NOMO-1 (cell line): ENCODE measurements at regions not wholly inside any gene's neighbourhood (a gene's known extent, or its start where the extent isn't known, plus 50 kb on each side); places are given as distances from the start of the nearest gene placed in this dataset.

Source experiments
- DNase-seq, 2 experiments: peaks; one replicate each; lab custom pipeline; 2025; ENCODE audit not compliant: unreplicated experiment in 2 of 2; lab: John Stamatoyannopoulos, UW

DNA sequence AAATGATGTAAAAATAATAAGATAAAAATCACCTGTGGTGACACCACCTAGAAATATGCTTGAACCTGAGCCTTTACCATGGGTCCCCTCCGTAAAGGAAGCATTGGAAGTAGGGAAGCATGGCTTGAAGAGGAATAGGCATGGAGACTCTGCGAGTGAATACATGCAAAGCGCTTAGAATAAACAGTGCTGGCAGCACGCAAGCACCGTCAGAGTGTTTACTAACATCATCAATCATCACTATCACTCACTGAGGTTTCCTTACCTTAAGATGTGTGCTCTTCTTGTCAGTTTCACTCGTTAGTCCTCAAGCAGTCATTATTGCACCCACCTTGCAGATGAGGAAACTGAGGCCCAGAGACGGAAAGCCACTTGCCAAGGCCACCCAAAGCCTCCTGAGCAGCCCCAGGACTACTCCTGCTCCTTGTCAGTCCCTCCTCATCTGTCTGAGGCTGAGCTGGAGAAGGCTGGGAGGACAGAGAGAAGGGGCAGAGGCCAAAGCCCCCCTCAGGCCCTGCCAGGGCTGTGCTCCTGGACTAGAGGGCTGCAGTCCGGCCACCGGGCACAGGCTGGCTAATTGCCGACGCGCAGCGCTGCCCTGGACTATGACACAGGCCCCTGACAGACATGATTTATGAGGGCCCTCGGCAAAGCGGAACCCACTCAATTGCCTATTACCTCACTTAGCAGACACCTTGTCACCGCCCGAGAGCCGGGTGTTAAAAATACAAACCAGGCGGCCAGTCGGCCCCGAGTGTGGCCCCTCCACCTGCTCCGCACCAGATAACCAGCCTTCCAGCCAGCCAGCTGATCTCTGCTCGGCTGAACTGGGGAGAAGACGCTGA is 168.9 kb downstream of the MN1 start:
- peak; percentile 84 to 85 for DNase-seq

DNA sequence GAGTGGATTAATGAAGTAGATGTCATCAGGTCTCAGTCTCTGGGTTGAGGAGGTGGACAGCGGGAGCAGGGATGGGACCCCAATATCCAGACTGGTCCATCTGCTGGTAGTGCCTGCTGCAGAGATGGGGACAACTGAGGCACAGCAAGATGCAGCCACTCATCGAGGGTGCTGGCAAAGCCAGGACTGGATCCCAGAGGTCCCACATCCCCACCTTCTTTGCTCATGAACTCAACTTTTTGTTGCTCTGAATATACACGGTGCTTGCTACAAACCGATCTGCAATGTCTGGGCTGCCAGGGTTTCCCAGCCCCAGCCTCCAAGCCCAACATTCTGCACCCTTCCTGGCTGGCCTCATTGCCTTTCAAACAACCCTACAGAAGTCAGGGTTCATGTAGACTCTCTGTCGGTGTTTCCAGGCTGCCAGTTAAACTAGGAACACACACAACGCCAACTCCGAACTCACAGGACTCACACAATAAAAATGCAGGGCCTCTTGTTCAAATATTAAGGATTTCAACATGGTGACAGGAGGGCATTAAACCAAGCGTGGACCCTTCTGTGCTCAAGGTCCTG is 168.2 kb downstream of the MN1 start:
- no peak for DNase-seq

GRCh38 chr22:27634043-27634740 is 167.4 kb downstream of the MN1 start:
- DNase-seq: no peak

- DNase-seq: no peak
Measured at GRCh38 chr22:27635435-27635834, 166.1 kb downstream of the MN1 start.

GRCh38 chr22:27635852-27636251 is 165.7 kb downstream of the MN1 start:
- no peak for DNase-seq

DNA sequence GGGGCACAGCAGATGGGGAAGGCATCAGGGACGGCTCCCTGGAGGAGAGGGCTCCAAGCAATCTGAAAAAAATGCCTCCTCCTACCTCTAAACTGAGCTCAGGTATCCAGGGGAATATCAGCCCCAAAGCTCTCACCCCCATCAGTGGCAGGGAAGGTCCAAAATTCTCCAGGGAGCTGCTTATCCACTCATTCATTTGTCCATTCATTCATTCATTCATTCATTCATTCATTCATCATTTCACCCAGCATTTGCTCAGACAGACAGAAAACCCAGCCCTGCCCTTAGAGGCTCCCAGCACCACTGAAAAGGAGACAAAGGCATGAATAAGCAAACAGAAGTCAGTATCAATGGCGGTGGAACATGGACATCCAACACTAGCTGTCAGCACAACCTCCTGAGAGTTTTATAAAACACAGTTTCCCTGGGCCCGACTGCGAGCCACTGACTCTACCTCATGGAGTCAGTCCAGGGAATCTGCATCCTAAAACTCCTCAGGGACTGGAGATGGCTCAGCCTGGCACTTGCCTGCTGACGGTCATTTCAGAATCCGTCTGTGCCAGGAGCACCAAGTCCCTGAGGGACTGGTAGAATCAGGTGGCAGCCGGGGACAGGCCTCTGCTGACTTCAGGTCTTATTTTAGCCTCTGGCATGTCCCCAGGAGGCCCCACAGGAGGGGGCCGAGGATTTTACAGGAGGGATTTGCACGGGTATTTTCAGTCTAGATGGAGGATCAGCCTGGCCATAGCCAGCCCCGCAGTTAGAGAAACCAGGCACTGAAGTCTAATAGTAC is 164.6 kb downstream of the MN1 start:
- no peak for DNase-seq

- no peak for DNase-seq
Measured at GRCh38 chr22:27637604-27638003, 164.0 kb downstream of the MN1 start.

DNA sequence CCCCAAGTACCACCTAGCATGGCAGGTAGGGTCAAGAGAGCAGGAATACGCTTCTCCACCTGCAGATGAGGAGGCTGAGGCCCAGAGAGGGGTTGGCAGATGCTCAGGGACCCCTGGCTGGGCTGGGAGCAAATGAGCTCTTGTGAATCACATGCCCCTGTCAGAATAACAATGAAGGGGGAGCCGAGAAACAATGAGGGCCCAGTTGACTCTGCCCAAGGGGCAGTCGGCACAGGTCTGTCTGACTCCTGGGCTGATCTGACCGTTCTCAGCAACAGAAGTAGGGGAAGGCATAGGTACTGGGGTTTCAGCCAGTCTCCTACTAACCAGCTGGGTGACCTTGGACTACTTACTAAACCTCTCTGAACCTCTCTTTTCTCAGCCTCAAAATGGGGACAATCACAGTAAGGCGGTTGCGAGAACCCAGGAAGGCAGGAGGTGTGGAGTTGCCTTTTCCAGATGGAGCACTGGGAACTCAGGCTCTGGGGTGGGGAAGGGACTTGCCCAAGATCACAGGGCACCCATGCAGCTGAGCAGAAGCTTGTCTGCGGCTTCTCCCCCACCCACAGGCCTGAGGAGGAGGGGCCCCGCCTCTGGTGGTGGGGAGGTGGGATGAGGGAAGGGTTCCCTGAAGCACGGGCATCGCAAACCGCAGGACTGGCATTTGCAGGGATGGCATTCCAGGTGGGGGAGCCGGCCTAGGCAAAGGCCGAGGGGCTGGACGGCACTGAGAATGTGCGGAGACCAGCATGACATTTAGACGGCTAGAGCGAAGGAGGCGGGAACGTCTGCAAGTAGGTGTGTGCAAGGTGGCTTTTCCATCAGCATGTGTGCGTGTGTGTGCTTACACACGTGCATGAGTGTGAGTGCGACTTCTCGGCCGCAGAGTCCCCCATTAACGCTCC is 163.0 kb downstream of the MN1 start:
- no peak for DNase-seq

DNA sequence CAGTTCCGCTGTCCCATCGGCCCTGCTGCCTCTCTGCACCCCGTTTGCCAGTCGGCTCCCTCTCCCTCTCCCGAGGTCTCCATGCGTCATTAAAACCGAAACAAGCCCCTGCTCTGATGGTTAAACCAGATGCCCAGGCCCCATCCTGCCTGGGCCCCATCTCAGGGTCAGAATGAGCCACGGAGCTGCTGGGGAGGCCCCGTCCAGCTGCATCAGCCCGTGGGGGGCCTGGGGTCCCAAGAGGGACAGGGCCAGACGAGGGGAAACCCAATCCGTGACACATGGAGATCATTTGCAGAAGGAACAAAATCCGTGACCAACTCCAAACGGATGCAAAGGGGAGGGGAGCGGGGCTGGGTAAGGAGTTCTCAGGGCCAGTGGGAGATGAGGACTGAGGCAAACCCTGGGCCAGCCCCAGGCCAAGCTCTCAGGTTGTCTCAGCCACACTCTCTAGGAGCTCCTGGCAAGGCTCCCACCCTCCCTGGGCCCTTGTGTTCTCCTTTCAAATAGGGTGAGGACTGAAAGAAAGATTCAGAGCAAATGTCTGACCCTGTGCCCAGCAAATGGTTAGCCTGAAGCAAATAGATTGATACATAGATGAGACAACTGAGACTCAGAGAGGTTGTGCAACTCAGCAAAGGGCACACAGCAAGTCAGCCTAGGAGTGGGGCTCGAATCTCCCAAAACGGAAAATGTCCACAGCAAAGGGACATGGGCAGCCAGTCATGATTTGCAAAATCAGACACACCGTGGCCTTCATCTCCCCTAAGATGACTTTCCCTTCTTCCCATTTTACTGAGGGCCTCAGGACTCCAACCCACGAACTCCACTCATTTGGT is 162.1 kb downstream of the MN1 start:
- DNase-seq: no peak

DNA sequence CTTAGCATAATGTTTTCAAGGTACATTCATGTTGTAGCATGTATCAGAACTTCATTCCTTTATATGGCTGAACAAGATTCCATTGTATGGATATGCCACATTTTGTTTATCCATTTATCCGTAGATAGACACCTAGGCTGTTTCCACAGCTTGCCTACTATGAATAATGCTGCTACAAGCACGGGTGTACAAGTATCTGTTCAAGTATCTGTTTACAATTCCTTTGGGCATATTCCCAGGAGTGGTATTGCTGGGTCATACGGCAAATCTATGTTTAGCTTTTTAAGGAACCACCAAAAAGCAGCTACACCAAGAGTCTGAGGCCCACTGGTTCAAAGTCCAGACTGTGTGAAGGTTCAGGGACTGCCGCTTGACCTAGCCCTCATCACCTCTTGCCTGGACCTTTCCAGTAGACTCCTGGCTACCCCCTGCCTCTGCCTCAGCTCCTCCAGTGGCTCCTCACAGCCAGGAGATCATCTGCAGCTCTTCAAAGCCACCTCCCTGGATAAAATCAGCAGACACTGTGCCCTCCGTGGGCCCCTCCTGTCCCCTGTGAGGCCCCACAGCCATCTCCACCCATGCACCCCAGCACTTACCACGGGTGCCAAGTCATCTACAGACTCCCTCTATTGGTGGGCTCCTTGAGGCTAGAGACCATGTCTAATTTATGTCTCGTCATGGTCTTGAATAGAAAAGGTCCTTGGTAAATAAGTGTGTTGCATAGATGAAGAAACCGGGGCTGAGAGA is 160.3 kb downstream of the MN1 start:
- no peak for DNase-seq

- no peak for DNase-seq
Measured at GRCh38 chr22:27642104-27642800, 159.3 kb downstream of the MN1 start.

GRCh38 chr22:27643907-27644306 is 157.6 kb downstream of the MN1 start:
- DNase-seq: no peak

GRCh38 chr22:27644566-27644965 is 157.0 kb downstream of the MN1 start:
- no peak for DNase-seq

DNA sequence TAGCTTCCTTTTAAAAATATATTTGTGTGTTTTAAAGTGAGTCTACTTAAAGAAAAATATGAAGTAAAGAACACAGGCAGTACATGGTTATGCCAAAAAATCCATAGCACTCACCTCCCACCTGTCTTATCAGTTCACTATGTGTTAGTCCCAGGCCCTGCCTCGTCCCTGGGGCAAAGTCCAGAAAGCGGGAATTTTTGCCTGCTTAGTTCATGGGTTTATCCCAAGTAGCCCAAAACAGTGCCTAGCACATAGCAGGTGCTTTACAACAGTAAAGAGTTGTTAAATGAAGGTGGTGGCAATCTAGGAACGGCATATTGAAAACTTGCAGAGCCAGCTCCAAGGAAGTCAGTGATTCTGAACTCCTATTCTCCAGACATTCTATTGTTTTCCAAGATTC is 154.0 kb downstream of the MN1 start:
- no peak for DNase-seq

GRCh38 chr22:27648074-27648473 is 153.5 kb downstream of the MN1 start:
- no peak for DNase-seq

DNA sequence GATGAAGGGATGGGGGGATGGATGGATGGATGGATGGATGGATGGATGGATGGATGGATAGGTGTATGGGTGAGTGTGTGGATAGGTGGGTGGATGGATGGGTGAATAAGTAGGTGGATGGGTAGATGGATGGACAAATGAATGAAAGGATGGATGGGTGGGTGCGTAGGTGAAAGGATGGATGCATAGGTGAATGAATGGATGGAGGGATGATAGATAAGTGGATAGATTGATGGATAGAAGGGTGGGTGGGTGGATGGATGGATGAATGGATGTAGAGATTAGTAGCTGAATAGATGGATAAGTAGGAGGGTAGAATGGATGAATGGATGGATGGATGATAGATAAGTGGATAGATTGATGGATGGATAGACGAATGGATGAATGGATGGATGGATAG is 152.7 kb downstream of the MN1 start:
- no peak for DNase-seq

- no peak for DNase-seq
Measured at GRCh38 chr22:27650572-27650971, 151.0 kb downstream of the MN1 start.

DNA sequence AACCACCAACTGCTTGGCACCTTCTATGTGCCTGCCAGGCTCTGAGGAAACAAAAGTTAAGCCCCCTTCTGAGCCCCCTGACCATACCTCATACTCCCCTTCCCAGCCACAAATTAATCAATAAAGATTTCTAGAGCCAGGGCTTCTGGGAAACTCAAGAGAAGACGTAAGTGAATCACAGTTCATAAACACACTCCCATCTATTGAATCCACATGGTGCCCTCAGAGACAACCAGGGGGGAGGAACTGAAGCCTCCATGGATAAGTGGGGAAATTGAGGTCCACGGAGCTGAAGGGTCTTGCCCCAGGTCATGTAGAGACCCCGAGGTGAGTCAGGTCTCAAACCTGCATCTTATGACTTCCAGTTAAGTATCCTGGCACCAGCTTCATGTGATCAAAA is 150.6 kb downstream of the MN1 start:
- DNase-seq: no peak
